Ishikawa (cell line): ENCODE measurements at regions not wholly inside any gene's neighbourhood (a gene's known extent, or its start where the extent isn't known, plus 50 kb on each side); places are given as distances from the start of the nearest gene placed in this dataset.

Source experiments
- CEBPB ChIP-seq: IDR thresholded peaks from 2 replicates; pipeline ENCODE4 v1.6.1; 2012
- CREB1 ChIP-seq: IDR thresholded peaks from 2 replicates; pipeline ENCODE4 v1.6.1; 2012; ENCODE audit warnings: low read depth
- EGR1 ChIP-seq: IDR thresholded peaks from 2 replicates; pipeline ENCODE4 v1.6.1; 2012
- EP300 ChIP-seq: IDR thresholded peaks from 2 replicates; pipeline ENCODE4 v1.6.1; 2012; ENCODE audit warnings: borderline replicate concordance
- FOXM1 ChIP-seq: IDR thresholded peaks from 2 replicates; pipeline ENCODE4 v1.6.1; 2012; ENCODE audit warnings: low read depth, borderline replicate concordance
- MAX ChIP-seq: IDR thresholded peaks from 2 replicates; pipeline ENCODE4 v1.6.1; 2012
- NFIC ChIP-seq: IDR thresholded peaks from 2 replicates; pipeline ENCODE4 v1.6.1; 2012
- RAD21 ChIP-seq: IDR thresholded peaks from 2 replicates; pipeline ENCODE4 v1.6.1; 2012; ENCODE audit warnings: low read depth
- TAF1 ChIP-seq: IDR thresholded peaks from 2 replicates; pipeline ENCODE4 v1.6.1; 2012; ENCODE audit warnings: low read depth, mild to moderate bottlenecking
- TCF12 ChIP-seq: IDR thresholded peaks from 2 replicates; pipeline ENCODE4 v1.6.1; 2012; ENCODE audit warnings: low read depth
- TEAD4 ChIP-seq: IDR thresholded peaks from 2 replicates; pipeline ENCODE4 v1.6.1; 2012
- USF1 ChIP-seq: IDR thresholded peaks from 2 replicates; pipeline ENCODE4 v1.6.1; 2012
- YY1 ChIP-seq: IDR thresholded peaks from 2 replicates; pipeline ENCODE4 v1.6.1; 2012; ENCODE audit warnings: low read depth
- ZBTB7A ChIP-seq: IDR thresholded peaks from 2 replicates; pipeline ENCODE4 v1.6.1; 2012; ENCODE audit warnings: low read depth
- TF ChIP-seq, protein P1 (sequence below): IDR thresholded peaks from 2 replicates; pipeline ENCODE4 v1.6.1; 2012; ENCODE audit warnings: low read depth, mild to moderate bottlenecking

DNA sequence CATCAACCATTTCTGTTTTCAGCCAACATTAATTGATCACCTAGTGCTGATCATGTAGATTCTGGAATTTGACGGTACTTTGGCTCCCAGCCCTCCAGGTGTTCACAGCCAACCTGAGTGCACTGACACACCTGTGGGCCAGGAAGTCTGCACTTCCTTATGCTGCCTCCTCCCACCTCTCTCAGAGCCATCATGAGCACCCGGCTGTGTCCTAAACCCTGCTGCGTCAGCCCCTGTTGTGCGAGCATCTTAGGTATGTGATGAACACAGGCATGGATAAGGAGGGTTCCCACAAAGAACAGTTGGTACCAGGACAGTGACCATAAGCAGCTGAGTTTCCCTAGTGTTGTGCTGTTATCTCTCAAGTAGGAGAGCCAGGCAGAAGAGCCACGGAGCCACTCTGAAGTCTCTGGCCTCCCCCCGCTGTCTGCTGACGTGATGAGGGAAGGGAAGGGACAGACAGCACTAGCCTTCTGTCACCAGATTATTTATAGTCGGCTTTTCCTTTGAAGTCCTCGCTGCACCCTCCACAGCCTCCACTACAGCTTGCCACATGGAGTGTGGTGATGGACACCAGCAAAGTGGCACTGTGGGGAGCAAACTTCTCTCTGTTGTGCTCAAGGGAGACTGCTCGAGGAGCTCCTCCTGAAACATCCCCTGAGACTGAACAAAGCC lies 162.8 kb upstream of the ANKFN1 start:
- no peak for TF ChIP-seq FOXM1

DNA sequence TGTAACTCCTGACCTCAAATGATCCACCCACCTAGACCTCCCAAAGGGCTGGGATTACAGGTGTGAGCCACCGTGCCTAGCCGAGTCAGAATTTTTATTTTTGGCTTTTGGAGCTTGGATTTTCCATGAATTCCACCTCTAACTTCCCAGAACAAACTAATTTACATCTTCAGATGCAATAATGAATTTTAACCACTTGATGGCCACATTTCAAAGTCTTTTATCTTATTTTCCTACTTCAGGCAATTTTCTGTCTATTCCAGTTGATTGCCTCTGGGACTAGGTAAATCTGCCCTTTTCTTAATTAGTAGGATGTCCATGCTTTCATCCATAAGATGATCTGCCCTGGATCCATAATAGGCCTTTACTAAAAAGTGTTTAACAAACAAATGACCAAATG lies 156.4 kb upstream of the ANKFN1 start:
- TF ChIP-seq FOXM1 (no peak), CEBPB (no peak)

DNA sequence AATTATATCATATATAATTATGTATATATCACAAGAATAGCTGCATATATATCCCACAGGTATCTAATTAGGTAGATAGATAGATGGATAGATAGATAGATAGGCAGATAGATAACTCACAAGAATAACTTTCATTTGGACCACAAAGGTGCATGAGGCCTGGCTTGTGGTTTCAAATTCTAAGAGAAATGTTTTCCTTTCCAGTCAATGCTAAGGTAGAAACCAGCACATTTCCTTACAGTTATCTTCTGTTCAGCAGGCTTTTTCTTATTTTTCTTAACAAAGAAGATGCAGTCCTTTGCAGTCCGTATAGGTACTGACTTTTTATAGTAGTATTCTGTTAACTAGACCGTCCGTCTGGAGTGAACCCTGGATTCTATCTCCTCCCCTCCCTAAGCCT lies 152.9 kb upstream of the ANKFN1 start:
- TF ChIP-seq TEAD4 (no peak), ZBTB7A (no peak), FOXM1 (no peak), NFIC (no peak), CREB1 (no peak), CEBPB (no peak)

GRCh38 chr17:56009795-56010651 lies 143.3 kb upstream of the ANKFN1 start:
- TF ChIP-seq CREB1, result no peak
- TF ChIP-seq ZBTB7A, result no peak
- no peak for TF ChIP-seq FOXM1
- no peak for TF ChIP-seq RAD21
- TF ChIP-seq EP300, result no peak
- no peak for TF ChIP-seq TCF12
- TF ChIP-seq USF1, result no peak
- TF ChIP-seq MAX, result no peak
- TF ChIP-seq, protein P1, sequence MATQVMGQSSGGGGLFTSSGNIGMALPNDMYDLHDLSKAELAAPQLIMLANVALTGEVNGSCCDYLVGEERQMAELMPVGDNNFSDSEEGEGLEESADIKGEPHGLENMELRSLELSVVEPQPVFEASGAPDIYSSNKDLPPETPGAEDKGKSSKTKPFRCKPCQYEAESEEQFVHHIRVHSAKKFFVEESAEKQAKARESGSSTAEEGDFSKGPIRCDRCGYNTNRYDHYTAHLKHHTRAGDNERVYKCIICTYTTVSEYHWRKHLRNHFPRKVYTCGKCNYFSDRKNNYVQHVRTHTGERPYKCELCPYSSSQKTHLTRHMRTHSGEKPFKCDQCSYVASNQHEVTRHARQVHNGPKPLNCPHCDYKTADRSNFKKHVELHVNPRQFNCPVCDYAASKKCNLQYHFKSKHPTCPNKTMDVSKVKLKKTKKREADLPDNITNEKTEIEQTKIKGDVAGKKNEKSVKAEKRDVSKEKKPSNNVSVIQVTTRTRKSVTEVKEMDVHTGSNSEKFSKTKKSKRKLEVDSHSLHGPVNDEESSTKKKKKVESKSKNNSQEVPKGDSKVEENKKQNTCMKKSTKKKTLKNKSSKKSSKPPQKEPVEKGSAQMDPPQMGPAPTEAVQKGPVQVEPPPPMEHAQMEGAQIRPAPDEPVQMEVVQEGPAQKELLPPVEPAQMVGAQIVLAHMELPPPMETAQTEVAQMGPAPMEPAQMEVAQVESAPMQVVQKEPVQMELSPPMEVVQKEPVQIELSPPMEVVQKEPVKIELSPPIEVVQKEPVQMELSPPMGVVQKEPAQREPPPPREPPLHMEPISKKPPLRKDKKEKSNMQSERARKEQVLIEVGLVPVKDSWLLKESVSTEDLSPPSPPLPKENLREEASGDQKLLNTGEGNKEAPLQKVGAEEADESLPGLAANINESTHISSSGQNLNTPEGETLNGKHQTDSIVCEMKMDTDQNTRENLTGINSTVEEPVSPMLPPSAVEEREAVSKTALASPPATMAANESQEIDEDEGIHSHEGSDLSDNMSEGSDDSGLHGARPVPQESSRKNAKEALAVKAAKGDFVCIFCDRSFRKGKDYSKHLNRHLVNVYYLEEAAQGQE, result no peak
- TF ChIP-seq CEBPB, result no peak
- TF ChIP-seq TEAD4, result no peak
- no peak for TF ChIP-seq NFIC
- TF ChIP-seq YY1, result no peak

GRCh38 chr17:56011406-56012131 lies 141.7 kb upstream of the ANKFN1 start:
- TF ChIP-seq TEAD4 (no peak), ZBTB7A (no peak)

- TF ChIP-seq ZBTB7A (no peak), FOXM1 (no peak), CEBPB (no peak), EGR1 (no peak), MAX (no peak), TEAD4 (no peak), YY1 (no peak), USF1 (no peak), RAD21 (no peak), TAF1 (no peak), CREB1 (no peak), EP300 (no peak), NFIC (no peak), TCF12 (no peak)
- TF ChIP-seq, protein P1, result no peak
Observed at GRCh38 chr17:56018211-56018610, 135.1 kb upstream of the ANKFN1 start.
